H1 (cell line): ENCODE measurements at regions not wholly inside any gene's neighbourhood (a gene's known extent, or its start where the extent isn't known, plus 50 kb on each side); places are given as distances from the start of the nearest gene placed in this dataset.

Source experiments
- CTCF ChIA-PET: fragments of 300-600 bp; sonication (Branson Sonifier 250); formaldehyde crosslinking; loops from one replicate; lab custom pipeline; 2021; ENCODE audit not compliant: partially characterized antibody; lab: Charles Lee
- POLR2A ChIA-PET: fragments of 300-600 bp; sonication (Branson Sonifier 250); formaldehyde crosslinking; loops from one replicate; lab custom pipeline; 2021; ENCODE audit warnings: inconsistent platforms; ENCODE audit not compliant: partially characterized antibody; lab: Charles Lee
- DNase-seq, 2 experiments: peaks; one replicate each; pipeline versions ENCODE4 v3.0.0 to v3.0.0-alpha.2; 2010 to 2022; ENCODE audit warnings: low spot score in 2 of 2, low read depth in 1 of 2, mixed read lengths in 1 of 2
- FAIRE-seq: peaks from 2 replicates; lab custom pipeline; 2011; peaks lifted over from hg19 to GRCh38; lab: Jason Lieb, UNC
- H2AFZ ChIP-seq: 2 replicates; pipeline ENCODE4 v1.8.1; 2012; ENCODE audit warnings: low read length, inconsistent platforms
- H2AK5ac ChIP-seq: 2 replicates; pipeline ENCODE4 v1.6.1; 2013; ENCODE audit warnings: low read depth, low read length
- H2BK120ac ChIP-seq: replicated peaks from 2 replicates; pipeline ENCODE3; 2013; ENCODE audit warnings: low read depth, low read length, inconsistent platforms
- H2BK12ac ChIP-seq: 2 replicates; pipeline ENCODE4 v1.6.1; 2013; ENCODE audit warnings: low read depth, low read length
- H2BK15ac ChIP-seq: 2 replicates; pipeline ENCODE4 v1.6.1; 2013; ENCODE audit warnings: low read length
- H2BK20ac ChIP-seq: 2 replicates; pipeline ENCODE4 v1.6.1; 2013; ENCODE audit warnings: low read length
- H2BK5ac ChIP-seq: 2 replicates; pipeline ENCODE4 v1.6.1; 2013; ENCODE audit warnings: low read depth, low read length
- H3K14ac ChIP-seq: 2 replicates; pipeline ENCODE4 v1.6.1; 2013; ENCODE audit warnings: inconsistent platforms; ENCODE audit not compliant: insufficient read length
- H3K18ac ChIP-seq: 2 replicates; pipeline ENCODE4 v1.6.1; 2013; ENCODE audit warnings: low read length; ENCODE audit errors: extremely low read depth
- H3K23ac ChIP-seq: 2 replicates; pipeline ENCODE4 v1.6.1; 2013; ENCODE audit warnings: inconsistent platforms; ENCODE audit not compliant: insufficient read length
- H3K23me2 ChIP-seq: 2 replicates; pipeline ENCODE4 v1.6.1; 2013; ENCODE audit warnings: low read depth, low read length
- H3K27ac ChIP-seq: 2 replicates; pipeline ENCODE4 v1.6.1; 2011; ENCODE audit warnings: low read depth, low read length, inconsistent platforms
- H3K27me3 ChIP-seq, 4 experiments: replicated peaks in 1 of 4; 1 replicate in 1 of 4; 2 replicates in 3 of 4; pipeline versions ENCODE4 v1.6.1 to v1.8.1; 2011 to 2013; ENCODE audit warnings: low read length in 3 of 4, mild to moderate bottlenecking in 3 of 4, inconsistent platforms in 2 of 4, mixed read lengths in 2 of 4, moderate library complexity in 1 of 4; ENCODE audit not compliant: control insufficient read depth in 3 of 4, insufficient read depth in 3 of 4; ENCODE audit errors: extremely low read depth in 1 of 4
- H3K36me3 ChIP-seq, 4 experiments: 2 replicates each; pipeline versions ENCODE4 v1.6.1 to v1.8.1; 2011 to 2013; ENCODE audit warnings: mild to moderate bottlenecking in 4 of 4, low read length in 3 of 4, moderate library complexity in 2 of 4, control low read depth in 1 of 4, inconsistent platforms in 1 of 4; ENCODE audit not compliant: insufficient read depth in 4 of 4, control insufficient read depth in 2 of 4
- H3K4ac ChIP-seq: replicated peaks from 2 replicates; pipeline ENCODE3; 2013; ENCODE audit warnings: low read length, low read depth, mixed read lengths, inconsistent platforms; ENCODE audit not compliant: insufficient read length
- H3K4me1 ChIP-seq, 4 experiments: replicated peaks in 1 of 4; 1 replicate in 1 of 4; 2 replicates in 3 of 4; pipeline versions ENCODE4 v1.6.1 to v1.8.1; 2011 to 2013; ENCODE audit warnings: low read length in 3 of 4, inconsistent platforms in 2 of 4, mixed read lengths in 1 of 4; ENCODE audit not compliant: insufficient read depth in 4 of 4, control insufficient read depth in 3 of 4
- H3K4me2 ChIP-seq, 2 experiments: 2 replicates each; pipeline versions ENCODE4 v1.6.1 to v1.8.1; 2011 to 2013; ENCODE audit warnings: low read depth in 2 of 2, low read length in 2 of 2, control low read depth in 1 of 2, inconsistent platforms in 1 of 2, mild to moderate bottlenecking in 1 of 2; ENCODE audit not compliant: insufficient read depth in 1 of 2
- H3K4me3 ChIP-seq, 4 experiments: fragments of 200-600, 300-600 bp in 1 of 4; sonication (generic), shearing (Covaris generic), sonication (Bioruptor Twin) in 1 of 4; 2 replicates each; pipeline versions ENCODE4 v1.5.1 to v1.8.1; 2011 to 2016; ENCODE audit warnings: low read length in 4 of 4, low read depth in 3 of 4, control low read depth in 2 of 4, inconsistent platforms in 2 of 4, mild to moderate bottlenecking in 2 of 4, mixed read lengths in 1 of 4, moderate library complexity in 1 of 4; ENCODE audit not compliant: insufficient read depth in 2 of 4; ENCODE audit errors: extremely low read depth in 1 of 4
- H3K56ac ChIP-seq: replicated peaks from 2 replicates; pipeline ENCODE3; 2013; ENCODE audit warnings: low read depth, mild to moderate bottlenecking, mixed read lengths, low read length, inconsistent platforms; ENCODE audit not compliant: insufficient read length
- H3K79me1 ChIP-seq: 2 replicates; pipeline ENCODE4 v1.6.1; 2013; ENCODE audit warnings: low read depth, low read length, control low read depth
- H3K79me2 ChIP-seq, 2 experiments: 2 replicates each; pipeline versions ENCODE4 v1.6.1 to v1.8.1; 2012 to 2013; ENCODE audit warnings: low read length in 2 of 2, mild to moderate bottlenecking in 2 of 2, inconsistent platforms in 1 of 2; ENCODE audit not compliant: insufficient read depth in 2 of 2, control insufficient read depth in 1 of 2
- H3K9ac ChIP-seq, 4 experiments: replicated peaks in 1 of 4; 1 replicate in 1 of 4; 2 replicates in 3 of 4; pipeline versions ENCODE4 v1.6.1 to v1.8.1; 2011 to 2013; ENCODE audit warnings: low read depth in 3 of 4, low read length in 3 of 4, control low read depth in 2 of 4, mild to moderate bottlenecking in 2 of 4, moderate library complexity in 2 of 4, inconsistent platforms in 1 of 4; ENCODE audit errors: extremely low read depth in 1 of 4
- H3K9me3 ChIP-seq, 2 experiments: 2 replicates each; pipeline versions ENCODE4 v1.6.1 to v1.8.1; 2012 to 2013; ENCODE audit warnings: mild to moderate bottlenecking in 2 of 2, moderate library complexity in 2 of 2, control low read depth in 1 of 2, inconsistent platforms in 1 of 2, low read depth in 1 of 2, low read length in 1 of 2, mixed read lengths in 1 of 2; ENCODE audit not compliant: insufficient read depth in 2 of 2
- H4K20me1 ChIP-seq, 2 experiments: replicated peaks in 1 of 2; 2 replicates each; pipeline versions ENCODE3 to v1.8.1; 2011 to 2013; ENCODE audit warnings: inconsistent platforms in 2 of 2, low read length in 2 of 2, mild to moderate bottlenecking in 1 of 2; ENCODE audit not compliant: insufficient read depth in 2 of 2, control insufficient read depth in 1 of 2
- H4K5ac ChIP-seq: 2 replicates; pipeline ENCODE4 v1.6.1; 2013; ENCODE audit warnings: low read length, low read depth, mixed read lengths, inconsistent platforms; ENCODE audit not compliant: insufficient read length
- H4K8ac ChIP-seq: 2 replicates; pipeline ENCODE4 v1.8.0; 2013; ENCODE audit warnings: mild to moderate bottlenecking, moderate library complexity, low read length, inconsistent platforms; ENCODE audit not compliant: insufficient read depth; ENCODE audit errors: extremely low read depth
- H4K91ac ChIP-seq: replicated peaks from 2 replicates; pipeline ENCODE3; 2013; ENCODE audit warnings: low read length, mixed read lengths, inconsistent platforms; ENCODE audit not compliant: insufficient read length
- SAP30 ChIP-seq: fragments of 300-600 bp; sonication (generic); IDR thresholded peaks from 2 replicates; pipeline ENCODE4 v1.7.1; 2012; ENCODE audit warnings: low read length, moderate library complexity, mild to moderate bottlenecking, inconsistent platforms; ENCODE audit not compliant: insufficient read depth, insufficient replicate concordance
- WGBS, 2 experiments: shearing (Covaris generic) in 1 of 2; methylation state at CpG; one replicate each; pipeline versions ENCODE4 v1.1.6 to v1.1.7; 2013 to 2015; ENCODE audit warnings: low lambda C conversion rate in 2 of 2, mixed read lengths in 2 of 2, inconsistent platforms in 1 of 2, low coverage in 1 of 2, missing lambda C conversion rate in 1 of 2; ENCODE audit not compliant: insufficient replicate concordance in 2 of 2, insufficient coverage in 1 of 2, insufficient read length in 1 of 2; ENCODE audit errors: extremely low coverage in 1 of 2, missing lambda C conversion rate in 1 of 2; 5-methylcytosine and 5-hydroxymethylcytosine counted together

- Histone ChIP-seq H3K56ac (no peak overlapping the region), H3K9me3 (peaks cover 0 to 9% of the 10 kb centered on the region in 2 experiments; a peak in 1 of 4 replicates), H3K18ac (no peak overlapping the region), H2BK15ac (no peak overlapping the region), H2AK5ac (no peak overlapping the region), H2BK5ac (no peak overlapping the region)
- CTCF ChIA-PET, result no interaction called here
- no peak for TF ChIP-seq SAP30
- TF ChIP-seq, all 59 proteins: peak for 0
- Histone ChIP-seq H3K4me2 (no peak overlapping the region), H3K79me2 (no peaks in the 10 kb centered on the region), H3K4ac (no peak overlapping the region), H3K4me1 (no peaks in the 10 kb centered on the region), H3K27me3 (no peaks in the 10 kb centered on the region), H4K5ac (no peak overlapping the region), H2BK120ac (no peak overlapping the region), H3K4me3 (no peak overlapping the region), H2BK12ac (no peak overlapping the region), H3K14ac (no peak overlapping the region), H2AFZ (no peak overlapping the region), H4K20me1 (no peaks in the 10 kb centered on the region), H4K91ac (no peak overlapping the region), H3K23ac (no peak overlapping the region), H3K23me2 (no peaks in the 10 kb centered on the region), H3K36me3 (peaks cover 0 to 3% (median 0%) of the 10 kb centered on the region in 4 experiments; a peak in 1 of 8 replicates), H4K8ac (no peak overlapping the region), H2BK20ac (no peak overlapping the region), H3K27ac (no peak overlapping the region), H3K79me1 (no peaks in the 10 kb centered on the region), H3K9ac (no peak overlapping the region)
- no peak for FAIRE-seq
- POLR2A ChIA-PET, result no interaction called here
- no peak for DNase-seq
- WGBS, 2 experiments, result 88% methylated on average over 24 of the region's 31 CpGs; no CpG with 5 or more reads in 1 of the 2 experiments
These were observed 1206.3 kb downstream of the OTOL1 start for GRCh38 chr3:162702768-162703385.
